HG02759 (cell line): ENCODE measurements at regions not wholly inside any gene's neighbourhood (a gene's known extent, or its start where the extent isn't known, plus 50 kb on each side); places are given as distances from the start of the nearest gene placed in this dataset.
"Not testable (repeated sequence)": the region's sequence is repeated elsewhere in the genome, so short reads cannot be mapped to it uniquely, and the experiment has no call there.

ENCODE experiments used
- ATAC-seq: cut with Tn5 transposase; IDR thresholded peaks from one replicate; pipeline ENCODE4 v1.9.1; 2021; ENCODE audit warnings: mild to moderate bottlenecking, moderate library complexity; ENCODE audit not compliant: unreplicated experiment

DNA sequence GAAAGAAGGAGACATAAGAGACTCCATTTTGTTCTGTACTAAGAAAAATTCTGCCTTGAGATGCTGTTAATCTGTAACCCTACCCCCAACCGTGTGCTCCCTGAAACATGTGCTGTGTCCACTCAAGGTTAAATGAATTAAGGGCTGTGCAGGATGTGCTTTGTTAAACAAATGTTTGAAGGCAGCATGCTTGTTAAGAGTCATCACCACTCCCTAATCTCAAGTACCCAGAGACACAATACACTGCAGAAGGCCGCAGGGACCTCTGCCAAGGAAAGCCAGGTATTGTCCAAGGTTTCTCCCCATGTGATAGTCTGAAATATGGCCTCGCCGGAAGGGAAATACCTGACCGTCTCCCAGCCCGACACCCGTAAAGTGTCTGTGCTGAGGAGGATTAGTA, 152.4 kb upstream of the NOTCH2NLA start:
- ATAC-seq, result not testable (repeated sequence)

DNA sequence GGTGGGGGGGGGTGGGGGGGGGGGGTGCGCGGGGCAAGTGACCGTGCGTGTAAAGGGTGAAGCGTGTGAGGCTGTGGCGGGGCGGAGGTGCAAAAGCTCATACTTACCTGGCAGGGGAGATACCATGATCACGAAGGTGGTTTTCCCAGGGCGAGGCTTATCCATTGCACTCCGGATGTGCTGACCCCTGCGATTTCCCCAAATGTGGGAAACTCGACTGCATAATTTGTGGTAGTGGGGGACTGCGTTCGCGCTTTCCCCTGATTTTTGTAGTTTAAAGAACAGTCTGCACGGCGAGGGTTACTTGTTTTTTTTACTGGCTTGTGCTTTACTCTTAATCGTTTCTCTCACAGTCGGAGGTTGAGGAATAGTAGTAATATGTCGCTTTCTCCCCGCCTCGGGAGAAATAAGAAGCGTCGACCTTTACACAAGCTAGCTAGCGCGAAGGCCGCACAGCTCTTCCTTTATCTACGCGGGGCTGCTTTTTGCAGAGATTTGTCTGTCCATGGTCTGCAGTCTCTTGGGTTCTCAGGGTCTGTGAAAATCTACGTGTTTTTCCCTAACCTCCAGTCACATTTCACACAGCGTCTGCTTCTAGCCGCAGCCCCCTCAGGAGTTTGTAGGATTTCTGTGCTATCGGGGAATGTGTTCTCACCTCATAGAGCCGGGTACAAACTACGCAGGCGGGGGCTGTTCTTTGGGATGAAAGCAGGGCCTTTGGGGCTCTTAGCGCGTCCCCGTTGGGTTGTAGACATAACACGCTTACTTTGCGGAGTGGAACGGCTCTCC, 148.1 kb upstream of the NOTCH2NLA start:
- ATAC-seq, result peak; percentile 93

DNA sequence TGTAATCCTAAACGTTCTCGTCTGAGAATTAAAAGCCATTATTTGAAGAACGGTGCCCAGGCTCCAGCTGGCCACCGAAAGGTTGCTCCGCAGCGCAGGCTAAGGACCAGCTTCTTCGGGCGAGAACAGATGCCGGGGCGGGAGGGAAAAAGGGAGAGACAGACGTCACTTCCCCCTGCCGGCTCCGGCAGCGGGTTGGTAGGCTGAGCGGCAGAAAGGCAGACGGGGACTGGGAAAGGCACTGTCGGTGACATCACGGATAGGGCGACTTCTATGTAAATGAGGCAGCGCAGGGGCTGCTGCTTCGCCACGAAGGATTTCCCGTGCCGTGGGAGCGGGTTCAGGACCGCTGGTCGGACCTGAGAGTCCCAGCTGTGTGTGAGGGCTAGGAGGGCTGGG, 147.5 kb upstream of the NOTCH2NLA start:
- ATAC-seq, result peak; percentile 56

DNA sequence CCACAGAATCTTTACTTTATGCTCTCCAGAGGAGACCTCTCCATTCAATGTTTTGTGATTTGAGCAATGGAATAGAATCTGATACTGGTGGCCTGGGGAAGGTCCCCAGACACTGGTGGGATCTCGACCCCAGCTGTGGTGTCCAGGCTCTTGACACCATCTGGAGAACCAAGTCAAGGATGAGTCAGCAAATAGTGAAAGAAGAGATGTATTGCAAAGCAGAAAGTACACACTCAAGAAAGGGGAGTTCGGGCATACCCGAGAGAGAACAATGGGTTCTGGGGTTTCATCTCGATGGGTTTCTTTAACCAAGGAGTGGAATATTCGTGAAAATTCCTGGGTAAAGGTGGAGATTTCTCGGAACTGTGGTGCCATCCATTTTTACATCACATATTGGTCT, 146.3 kb upstream of the NOTCH2NLA start:
- ATAC-seq, result not testable (repeated sequence)

DNA sequence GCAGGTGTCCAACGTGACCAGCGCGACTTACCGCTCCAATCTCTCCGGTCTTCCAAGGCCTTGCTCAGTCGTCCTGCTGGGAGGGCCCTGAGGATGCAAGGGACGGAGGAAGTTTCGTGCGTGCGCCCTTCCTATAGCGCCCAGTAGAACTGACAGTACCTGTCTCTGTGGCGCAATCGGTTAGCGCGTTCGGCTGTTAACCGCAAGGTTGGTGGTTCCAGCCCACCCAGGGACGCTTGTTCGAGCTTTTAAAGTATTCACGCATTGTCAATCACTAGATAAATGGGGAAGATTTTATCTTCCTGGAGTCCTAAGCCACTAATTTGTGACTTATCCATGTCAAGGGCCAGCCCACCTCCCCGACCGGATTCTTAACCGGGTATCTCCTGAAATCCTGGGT, 141.1 kb upstream of the NOTCH2NLA start:
- ATAC-seq, result not testable (repeated sequence)

DNA sequence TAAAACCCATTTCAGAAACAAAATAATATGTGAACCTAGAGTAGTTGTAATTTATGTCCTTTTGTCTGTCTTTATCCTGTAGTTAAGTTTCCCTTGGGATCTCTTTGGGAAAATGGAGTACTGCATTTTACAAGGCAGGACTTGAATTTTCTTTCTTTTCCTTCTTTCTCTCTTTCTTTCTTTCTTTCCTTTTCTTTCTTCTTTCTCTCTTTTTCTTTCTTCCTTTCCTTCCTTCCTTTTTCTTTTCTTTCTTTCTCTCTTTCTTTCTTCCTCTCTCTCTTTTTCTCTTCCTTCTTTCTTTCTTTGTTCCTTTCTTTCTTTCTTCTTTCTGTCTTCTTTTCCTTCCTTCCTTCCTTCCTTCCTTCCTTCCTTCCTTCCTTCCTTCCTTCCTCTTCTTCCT, 126.6 kb upstream of the NOTCH2NLA start:
- not testable (repeated sequence) for ATAC-seq

DNA sequence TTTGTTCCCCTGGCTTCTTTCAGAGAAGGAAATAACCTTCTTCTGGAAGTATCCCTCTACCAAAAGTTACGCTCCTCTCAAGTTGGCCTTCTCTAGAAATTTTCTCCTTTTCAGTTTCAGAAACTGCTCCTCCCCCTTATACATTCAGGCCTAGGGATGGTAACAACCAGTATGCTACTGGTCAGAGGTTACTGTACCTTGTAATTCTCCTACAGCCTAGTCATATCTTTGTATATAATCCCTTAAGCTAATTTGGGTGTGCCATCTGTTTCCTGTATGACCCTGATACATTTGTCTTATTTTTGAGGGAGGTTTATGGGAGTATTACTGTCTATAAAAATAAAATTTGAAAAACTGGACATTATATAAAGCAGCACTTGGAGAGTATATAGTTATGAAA, 98.0 kb upstream of the NOTCH2NLA start:
- not testable (repeated sequence) for ATAC-seq

DNA sequence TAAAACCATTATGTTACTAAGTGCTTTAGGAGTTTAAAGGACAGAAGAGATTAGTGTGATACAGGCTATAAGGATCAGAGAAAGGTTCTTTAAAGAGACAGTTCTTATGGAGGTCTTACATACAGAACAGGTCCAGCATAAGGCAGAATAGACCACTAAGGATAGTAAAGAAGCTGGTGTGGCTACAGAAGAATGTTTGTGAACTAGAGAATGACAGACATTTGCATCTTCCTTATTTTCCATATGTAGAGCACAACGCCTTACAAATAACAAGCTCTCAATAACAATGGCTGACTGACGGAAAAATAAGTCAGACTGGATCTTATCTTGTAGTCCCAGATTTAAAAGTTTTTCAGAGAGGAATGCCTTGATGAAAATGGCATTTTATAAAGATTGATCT, 95.6 kb upstream of the NOTCH2NLA start:
- not testable (repeated sequence) for ATAC-seq

DNA sequence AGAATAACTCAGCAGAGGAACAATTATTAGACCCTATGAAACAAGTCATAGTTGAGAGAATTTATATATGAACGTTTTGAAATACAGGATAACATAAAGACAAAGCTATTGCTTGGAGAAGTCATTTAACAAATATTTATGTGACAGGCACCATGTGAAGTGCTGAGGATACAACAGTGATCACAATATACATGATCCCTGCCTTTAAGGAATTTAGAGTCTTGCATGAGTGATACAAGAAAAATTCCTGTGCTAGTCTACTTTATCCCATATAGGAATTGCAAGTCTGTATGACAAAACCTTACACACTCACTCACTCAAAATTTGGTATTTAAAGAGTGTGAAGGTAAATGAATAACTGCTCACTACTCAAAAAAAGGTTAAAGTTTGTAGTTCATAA, 94.5 kb upstream of the NOTCH2NLA start:
- not testable (repeated sequence) for ATAC-seq

DNA sequence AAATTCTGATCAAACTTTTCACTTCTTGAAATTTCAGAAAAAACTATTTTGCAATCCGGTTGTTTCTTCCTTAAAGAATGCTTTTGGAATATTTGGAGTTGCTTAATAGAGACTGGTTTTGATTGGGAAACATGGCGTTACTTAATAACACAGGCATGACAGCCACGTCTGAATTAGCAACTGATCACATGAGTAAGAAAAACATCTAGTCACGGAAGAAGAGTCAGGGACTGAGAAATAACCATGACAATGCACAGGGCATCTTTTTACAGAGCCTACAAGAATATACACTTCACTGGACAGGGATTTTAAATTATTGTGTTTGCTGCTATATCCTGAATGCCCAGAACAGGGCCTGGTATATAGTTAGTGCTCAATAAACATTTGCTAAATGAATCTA, 94.1 kb upstream of the NOTCH2NLA start:
- not testable (repeated sequence) for ATAC-seq

DNA sequence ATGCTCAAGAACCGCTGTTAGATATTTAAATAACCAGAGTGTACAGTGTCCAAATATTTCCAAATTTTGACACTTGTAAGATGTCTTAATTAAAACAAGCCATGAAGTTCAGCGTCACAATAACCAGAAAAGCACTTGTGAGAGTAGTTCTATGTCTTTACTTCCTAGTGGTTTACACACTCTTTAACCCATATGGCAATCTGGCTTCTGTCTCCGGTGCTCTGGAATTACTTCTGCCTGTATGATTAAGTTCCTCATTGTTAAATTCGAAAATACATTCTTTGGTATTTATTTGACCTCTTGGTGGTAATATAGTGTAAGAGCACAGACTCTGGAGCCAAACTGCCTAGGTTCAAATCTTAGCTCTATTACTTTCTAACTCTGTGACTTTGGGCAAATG, 89.9 kb upstream of the NOTCH2NLA start:
- not testable (repeated sequence) for ATAC-seq

DNA sequence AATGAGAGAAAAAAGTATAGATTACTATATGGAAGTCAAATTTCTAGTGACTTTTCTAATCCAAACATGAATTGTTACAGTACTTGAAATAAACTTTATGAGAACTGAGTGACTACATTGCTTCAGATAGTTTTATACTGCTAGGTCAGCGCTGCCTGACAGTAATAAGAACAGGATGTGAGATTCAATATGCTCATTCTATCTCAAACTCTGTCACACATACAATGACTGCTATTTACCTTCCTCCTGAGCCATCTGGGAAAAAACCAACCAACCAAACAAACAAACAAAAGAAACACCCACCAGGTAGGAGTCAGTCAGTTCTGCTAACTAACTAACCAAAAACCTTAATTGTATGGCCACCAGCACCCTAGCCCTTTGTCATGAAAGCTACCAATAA, 89.0 kb upstream of the NOTCH2NLA start:
- ATAC-seq, result not testable (repeated sequence)

DNA sequence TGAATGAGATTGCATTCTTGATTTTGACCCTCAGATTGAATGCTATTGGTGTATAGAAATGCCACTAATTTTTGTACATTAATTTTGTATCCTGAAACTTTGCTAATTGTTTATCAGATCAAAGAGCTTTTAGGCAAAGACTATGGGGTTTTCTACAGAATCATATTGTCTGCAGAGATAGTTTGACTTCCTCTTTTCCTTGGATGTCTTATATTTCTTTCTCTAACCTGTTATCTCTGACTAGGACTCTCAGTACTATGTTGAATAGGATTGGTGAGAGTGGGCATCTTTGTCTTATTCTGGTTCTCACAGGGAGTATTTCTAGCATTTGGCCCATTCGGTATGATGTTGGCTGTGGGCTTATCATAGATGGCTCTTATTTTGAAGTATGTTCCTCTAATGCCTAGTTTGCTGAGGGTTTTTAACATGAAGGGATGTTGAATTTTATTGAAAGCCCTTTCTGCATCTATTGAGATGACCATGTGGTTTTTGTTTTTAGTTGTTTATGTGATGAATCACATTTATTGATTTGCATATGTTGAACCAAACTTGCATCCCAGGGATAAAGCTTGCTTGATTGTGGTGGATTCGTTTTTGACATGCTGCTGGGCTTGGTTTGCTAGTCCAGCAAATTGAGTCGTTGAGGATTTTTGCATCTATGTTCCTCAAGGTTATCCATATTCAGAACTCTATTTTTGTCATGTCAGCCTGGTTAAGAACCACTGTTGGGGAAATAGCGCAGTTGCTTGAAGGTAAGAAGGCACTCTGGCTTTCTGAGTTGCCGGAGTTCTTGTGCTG, 85.8 kb upstream of the NOTCH2NLA start:
- ATAC-seq, result not testable (repeated sequence)

DNA sequence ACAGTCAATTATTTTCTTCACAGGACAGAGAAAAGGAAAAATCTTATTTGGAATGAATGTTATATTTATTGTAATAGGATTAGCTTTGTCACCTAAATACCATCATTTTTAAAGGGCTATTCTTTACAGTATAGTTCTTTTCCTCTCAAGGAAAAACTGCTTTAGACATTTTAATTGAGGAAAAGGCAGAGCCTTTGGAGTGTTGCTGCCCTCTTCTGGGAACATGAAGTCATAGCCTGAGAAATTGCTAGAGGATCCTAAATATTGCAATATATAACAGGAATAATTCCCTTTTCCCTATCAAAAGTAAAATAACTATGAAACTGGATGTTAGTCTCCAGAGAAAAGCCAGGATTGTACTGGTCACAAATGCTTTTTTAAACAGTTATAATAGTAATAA, 81.8 kb upstream of the NOTCH2NLA start:
- ATAC-seq, result not testable (repeated sequence)

DNA sequence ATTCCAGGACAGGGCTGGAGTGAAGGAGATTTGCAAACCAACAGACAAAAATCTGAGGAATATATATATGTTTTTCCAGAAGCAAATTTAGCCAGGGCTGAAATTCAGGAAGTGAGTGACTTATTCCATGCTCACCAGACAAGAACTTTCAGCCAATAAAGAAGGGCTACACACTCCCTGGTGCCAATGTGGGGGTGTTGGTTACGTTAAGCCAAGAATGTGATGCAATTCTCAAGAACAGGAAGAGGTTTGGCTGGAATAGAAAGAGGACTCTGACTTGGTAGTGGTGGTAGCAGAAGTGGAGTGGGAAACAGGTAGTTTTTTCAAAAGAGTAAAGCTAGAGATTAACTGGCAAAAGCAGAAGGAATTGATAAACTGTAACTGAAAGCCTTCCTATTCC, 80.6 kb upstream of the NOTCH2NLA start:
- not testable (repeated sequence) for ATAC-seq

DNA sequence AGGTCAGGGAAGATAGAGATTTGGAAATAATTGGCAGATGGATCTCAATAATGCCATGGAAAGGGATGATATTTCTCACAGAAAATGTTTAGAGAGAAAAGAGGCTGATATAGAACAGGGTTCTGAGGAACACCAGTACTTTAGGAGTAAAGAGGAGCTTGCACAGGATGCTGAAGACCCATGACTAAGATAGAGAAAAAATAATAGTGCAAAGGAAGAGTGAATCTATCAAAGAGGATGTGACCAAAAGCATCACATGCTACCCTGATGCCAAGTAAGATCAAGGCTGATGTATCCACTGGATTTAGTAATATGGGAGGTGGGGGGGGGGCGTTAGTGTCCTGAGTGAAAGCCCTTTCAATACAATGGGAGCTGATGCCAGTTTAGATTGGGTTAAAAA, 80.1 kb upstream of the NOTCH2NLA start:
- ATAC-seq, result not testable (repeated sequence)

DNA sequence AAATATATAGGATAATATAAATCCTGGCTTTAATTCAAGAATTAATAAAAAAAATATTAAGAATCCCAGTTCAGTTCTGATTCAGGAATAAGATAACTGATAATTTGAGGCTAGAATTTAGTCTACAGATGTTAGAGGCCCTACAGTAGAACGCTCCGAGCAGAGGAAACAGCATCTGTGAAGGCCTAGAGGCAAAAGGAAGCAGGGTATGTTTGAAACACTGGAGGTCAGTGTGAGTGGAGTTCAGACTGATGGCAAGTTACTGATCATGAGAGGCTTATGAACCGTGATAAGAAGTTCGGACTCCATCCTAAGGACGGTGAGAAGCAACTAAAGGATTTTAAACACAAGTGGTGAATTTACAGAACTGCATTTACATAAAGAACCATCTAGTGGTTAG, 79.3 kb upstream of the NOTCH2NLA start:
- not testable (repeated sequence) for ATAC-seq

DNA sequence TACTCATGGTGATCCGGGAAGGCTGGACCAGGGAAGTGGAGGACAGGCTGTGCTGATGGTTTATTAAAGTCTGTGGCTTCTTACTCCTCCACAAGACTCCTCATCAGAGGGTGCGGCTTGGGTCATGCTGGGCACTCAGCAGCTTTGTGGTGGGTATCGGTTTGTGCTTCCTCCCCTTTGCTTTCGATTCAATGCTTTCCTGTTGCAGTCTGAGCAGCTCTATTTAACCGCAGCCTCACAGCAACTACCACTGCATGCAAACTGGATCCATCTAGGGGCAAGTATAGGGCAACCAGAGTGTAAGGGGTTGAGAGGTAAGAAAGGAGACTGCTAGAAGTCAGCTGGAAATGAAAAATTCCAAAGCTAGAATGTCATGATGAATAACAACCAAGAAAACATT, 78.8 kb upstream of the NOTCH2NLA start:
- ATAC-seq, result peak; percentile 99

DNA sequence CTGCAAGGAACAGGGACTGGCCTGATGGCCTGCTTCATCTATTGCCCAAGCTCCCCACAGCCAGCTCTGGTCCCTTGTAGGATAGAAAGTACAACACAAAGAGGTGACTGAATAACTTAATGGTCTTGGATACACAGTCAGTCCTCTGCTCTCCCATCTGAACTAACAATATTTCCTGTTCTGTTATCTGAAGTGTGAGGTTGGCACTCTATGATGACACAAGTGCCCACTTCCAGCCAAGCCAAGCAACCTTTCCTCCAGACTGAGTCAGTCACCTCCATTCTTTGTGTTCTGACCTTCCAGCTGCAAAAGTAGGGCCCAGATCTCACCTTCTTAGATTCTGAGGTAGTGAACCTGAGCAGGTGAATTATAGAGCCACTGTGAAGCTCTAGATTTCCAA, 77.8 kb upstream of the NOTCH2NLA start:
- ATAC-seq, result not testable (repeated sequence)

DNA sequence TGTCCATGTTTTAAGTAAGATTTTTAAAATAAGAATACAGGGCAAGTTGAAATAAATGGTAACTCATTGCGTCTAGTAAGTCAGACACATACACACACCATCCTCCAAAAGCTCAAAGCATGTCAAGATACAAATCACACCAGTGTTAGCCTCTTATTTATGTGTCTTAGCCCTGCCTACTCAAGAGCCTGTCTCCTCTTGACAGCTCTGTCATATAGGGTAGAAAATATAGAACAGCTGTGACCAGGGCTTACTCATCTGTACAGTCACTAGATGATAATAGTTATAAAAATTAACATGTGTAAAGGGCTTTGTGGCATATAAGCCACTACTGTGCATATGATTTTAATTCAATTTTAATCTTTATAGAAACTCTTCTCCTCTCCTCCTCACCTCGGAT, 76.6 kb upstream of the NOTCH2NLA start:
- not testable (repeated sequence) for ATAC-seq

DNA sequence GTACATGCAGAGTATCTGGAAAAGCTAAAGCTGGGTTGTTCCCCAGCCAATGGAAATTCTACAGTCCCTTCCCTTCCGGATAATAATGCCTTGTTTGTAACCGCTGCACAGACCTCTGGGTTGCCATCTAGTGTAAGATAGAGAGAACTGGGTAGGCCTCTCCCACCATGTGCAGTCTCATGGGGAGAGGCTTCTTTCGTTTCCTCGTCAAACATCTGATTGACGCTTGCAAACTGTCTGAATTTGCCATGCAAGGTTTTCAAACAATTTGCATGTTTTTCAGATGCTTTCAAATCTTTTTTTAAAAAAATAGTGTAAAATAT, 69.7 kb upstream of the NOTCH2NLA start:
- ATAC-seq, result peak; percentile 89
